NCI-H1417 (cell line): ENCODE measurements at regions not wholly inside any gene's neighbourhood (a gene's known extent, or its start where the extent isn't known, plus 50 kb on each side); places are given as distances from the start of the nearest gene placed in this dataset.
"Not testable (repeated sequence)": the region's sequence is repeated elsewhere in the genome, so short reads cannot be mapped to it uniquely, and the experiment has no call there.

Experiments used
- DNase-seq, 3 experiments: peaks; one replicate each; lab custom pipeline; 2025; lab: John Stamatoyannopoulos, UW

DNA sequence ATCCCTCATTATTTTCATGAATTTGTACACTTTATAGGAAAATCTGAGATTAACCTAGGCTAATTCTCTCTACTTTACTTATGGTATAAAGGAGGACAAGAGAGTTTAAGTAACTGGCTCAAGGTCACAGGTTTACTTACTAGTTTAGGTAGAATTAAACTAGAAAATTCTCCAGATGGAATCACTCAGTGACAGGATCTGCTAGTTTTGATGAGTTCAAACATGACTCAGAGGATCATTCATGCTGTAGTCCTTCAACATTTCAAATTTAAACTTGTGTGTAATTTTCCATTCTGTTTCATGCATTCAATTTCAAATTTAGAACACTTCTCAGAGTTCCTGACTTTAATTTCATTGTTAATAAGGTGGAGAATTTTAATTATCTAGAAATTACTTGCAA lies 485.7 kb upstream of the TUSC1 start:
- no peak for DNase-seq

DNA sequence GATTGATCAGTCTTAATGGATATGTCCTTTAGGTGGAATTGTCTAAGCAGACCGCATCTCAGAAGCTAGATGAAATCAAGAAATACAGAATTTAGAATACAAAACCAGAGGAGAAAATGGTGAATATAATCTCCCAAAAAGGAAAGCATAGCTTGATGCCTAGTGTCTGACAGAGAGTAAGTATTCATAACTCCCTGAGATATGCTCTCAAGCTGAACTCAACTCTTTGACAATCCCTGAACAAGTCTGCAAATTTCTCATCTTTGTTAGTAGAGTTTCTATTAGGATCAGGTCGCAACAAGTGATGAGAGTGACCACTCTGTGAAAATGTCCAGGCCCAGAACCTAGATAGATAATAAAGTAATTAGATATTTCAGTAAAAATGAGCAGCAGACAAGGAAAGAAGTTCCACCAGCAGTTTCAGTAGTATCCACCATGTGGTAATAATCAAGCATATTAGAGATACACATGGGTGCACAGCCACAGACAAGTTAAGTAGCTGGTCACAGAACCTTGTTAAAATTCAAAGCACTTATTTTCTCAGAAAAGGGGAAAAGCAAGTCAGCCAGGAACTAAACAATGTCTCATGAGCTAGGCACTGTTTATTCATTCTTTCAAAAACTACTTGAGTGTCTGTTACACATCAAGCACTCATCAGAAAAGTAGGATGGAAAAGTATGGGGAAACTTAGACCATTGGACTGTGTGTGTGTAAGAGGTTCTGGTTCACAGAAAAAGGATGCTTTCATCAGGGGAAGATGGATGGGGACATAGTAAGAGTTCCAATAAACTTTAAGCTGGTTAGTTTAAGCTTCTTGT lies 481.5 kb upstream of the TUSC1 start:
- DNase-seq: no peak

DNA sequence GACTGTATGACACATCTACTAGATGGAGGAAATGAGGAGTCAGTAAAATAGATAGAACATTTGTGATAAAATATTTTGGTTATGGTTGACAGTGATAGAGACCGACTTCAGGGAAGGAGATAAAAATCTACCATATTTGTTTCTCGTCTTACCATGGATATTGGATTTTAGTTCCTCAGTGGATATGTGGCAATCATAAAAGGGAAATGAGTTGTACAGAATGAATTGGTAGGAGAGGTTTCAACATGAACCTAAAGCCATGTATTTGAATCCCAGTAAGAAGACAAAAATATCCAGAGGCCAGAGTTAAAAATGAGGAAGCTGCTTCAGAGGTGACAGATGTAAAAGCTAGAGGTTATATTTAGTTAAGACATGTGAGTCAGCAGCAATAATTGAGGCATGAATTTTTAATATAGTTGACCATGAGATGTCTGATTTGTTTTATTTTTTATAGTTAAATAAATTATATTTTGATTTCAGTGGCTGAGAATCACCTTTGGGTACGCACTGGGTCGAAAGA lies 480.4 kb upstream of the TUSC1 start:
- DNase-seq: no peak

DNA sequence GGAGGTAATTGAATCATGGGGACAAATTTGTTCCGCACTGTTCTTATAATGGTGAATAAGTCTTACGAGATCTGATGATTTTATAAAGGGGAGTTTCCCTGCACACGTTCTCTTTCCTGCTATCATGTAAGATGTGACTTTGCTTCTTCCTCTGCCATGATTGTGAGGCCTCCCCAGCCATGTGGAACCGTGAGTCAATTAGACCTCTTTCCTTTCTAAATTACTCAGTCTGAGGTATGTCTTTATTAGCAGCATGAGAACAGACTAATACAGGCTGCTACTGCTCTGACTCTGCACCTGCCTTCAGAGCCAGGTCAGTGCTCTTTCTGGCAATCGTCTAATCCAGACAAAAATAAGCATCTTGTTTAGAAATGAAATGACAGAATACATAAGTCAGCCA lies 479.2 kb upstream of the TUSC1 start:
- no peak for DNase-seq

DNA sequence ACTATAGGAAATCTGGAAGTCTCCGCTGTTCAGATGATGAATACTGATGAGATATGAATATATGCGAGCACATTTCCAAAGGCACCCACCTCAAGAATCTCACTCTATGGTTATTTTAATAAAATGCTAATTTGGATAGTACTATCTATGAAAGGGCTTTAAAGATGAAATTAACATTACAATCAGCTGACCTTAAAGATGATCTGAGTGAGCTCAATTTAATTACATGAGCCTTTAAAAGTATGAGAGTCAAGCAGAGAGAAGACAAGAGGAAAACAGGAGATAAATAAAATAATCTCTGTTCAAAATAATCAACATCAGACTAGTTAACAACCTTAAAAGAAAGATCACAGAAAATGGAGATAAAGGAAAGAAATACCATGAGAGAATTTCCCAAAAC lies 474.1 kb upstream of the TUSC1 start:
- no peak for DNase-seq

DNA sequence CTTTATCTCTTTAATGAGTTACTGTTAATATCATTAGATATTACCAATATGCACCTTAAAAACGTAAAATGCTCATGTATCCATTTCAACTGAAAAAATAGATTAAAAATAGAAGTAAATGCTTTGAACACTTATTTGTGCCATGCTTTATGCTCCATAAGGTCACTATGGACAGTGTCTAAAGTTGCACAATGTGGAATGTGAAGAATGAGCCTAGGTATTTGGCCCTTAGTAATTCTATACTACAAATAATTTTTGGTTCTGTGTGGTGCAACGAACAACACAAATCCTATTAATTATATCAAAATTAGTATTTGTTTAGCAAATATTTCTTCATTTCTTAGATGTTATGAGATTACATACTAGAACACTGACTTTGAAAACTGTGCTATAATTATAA lies 469.9 kb upstream of the TUSC1 start:
- DNase-seq: no peak

DNA sequence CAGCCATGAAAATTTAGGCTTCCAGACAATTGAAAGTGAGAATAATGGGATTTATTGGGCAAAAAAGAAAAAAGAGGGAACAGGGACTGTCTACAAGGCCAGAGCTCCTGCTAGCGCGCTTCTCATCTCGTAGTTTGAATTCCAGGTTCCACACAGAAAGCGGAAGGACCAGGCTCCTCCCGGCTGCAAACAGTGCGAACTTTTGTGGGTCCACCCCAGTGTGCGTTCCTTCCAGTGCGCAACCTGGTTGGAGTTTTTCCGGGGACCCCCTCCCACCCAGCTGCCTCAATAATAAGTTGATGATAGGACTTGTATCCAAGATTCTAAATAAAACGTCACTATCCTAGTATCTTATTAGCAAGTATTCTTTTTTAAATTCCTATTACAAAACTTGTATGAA lies 467.7 kb upstream of the TUSC1 start:
- no peak for DNase-seq

DNA sequence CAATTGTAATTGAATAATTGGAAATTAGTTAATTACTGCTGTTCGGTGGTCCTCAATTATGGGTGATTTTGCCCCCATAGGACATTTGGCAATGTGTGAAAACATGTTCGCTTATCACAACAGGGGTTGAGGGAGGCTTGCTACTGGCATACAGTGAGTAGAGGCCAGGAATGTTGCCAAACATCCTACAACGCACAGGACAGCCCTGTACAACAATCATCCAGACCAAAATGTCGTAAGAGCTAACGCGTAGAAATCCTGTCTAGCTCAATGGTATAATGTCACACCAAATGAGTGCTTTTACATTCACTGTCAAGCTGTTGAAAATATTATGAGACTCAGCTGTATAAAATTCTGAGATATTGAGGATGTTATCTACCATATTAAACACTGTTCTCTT lies 464.4 kb upstream of the TUSC1 start:
- DNase-seq: no peak

DNA sequence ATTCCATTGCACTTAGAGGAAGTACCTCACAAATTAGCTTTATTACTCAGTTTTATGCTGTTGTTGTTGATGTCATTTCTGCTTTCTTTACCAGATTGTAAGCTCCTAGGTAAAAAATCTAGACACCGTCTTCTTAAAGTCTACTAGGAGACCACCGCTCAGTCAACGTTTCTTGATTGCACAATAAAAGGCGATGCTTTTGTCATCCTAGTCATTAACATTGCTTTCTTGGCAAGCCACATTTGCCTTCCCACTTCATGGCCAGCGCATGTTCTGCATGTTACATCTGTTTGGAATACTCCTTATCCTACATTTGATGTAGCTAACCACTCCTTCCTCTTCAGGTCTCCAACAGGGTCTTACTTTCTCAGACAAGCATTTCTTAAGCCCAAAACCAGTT lies 464.0 kb upstream of the TUSC1 start:
- no peak for DNase-seq

DNA sequence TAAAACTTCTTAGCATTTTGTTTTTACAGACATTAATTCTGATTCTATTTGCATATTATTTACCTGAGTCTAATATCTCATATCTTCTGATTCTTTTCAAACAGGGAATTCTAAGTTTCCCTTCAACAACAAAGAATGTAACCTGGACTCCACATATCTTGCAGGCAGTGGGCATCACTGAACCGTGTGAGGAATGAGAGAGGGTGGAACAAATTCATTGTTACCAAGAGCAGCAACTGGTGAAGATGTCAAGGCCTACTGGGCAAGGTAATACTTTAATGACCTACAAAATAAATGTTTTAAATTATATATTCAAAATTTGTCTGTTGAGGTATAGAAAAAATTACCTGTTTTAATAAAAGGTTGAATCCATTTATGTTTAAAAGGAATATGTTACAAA lies 455.3 kb upstream of the TUSC1 start:
- no peak for DNase-seq

DNA sequence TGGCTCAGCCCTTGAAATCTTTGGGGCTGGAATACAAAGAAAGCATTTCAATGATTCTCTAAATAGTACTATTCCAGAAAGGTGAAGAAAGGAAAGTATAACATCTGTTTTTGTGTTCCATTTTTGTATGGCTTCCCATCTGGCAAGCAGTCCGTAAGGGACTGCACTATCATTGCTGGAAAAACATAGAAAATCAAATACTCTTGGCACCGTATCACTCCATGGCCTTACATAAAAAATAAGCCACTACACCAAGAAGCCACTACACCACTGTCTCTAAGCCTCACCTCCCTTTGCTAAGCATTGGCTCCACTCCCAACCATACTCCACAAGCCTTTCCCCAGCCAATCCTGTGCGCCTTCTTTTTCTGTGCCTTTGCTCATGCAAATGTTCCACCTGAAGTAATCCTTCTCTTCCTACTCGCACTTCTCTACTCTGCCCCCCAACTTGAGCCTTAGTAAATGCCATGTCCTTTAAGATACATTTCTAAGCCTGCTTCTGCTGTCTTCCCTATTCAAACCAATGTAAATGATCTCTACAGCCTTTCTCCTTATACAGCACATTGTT lies 454.6 kb upstream of the TUSC1 start:
- DNase-seq: no peak

DNA sequence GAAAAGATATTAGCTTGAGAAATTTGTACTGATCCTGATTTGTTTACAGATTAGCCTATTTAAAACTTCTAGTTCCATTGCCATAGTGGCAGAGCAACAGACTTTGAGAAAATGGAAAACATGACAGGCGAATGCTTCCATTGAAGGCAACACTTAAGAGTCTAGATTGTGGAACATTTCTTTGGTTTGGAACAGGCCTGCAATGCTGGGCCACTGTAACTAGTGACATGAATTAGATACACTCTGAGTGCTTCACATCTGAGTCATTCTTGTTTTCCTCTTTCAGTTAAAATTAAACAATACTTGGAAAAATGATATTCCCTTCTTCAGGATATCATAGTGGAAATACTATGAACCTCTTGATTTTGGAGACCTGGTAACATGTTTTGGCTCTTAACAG lies 453.6 kb upstream of the TUSC1 start:
- DNase-seq: no peak

DNA sequence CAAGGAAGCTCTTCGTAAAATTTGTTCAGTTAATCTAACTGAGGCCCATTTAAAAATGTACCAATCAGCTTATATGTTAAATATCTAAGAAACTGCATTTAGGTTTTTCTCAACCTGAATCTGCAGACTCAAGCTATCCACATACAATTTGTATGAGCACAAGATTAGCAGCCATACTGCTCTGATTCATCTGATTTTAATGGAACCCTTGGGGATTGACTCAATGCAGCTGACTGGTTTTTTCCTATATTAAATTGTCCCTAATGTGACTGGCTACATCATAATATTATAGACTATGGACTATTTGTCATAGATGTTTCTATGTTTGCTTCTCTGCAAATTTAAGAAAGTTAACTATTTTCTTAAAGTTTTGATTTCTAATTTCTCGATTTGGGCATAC lies 451.0 kb upstream of the TUSC1 start:
- DNase-seq: no peak

DNA sequence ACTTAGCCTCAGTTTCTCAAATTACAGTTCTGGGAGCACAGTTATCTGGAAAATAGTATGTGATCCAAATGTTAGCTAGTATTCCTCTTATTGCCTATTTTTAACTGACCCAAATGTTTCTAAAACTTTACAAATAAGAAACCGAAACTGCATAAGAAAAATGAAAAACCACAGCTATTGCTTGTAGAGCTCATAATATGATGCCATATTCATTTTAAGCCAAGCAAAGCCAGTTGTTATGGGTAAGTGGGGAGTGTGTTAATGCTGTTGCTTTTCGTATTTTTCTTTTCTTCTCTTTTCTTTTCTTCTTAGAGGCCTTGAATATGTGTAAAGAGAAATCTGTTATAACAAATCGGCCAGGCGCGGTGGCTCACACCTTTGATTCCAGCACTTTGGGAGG lies 447.4 kb upstream of the TUSC1 start:
- no peak for DNase-seq

DNA sequence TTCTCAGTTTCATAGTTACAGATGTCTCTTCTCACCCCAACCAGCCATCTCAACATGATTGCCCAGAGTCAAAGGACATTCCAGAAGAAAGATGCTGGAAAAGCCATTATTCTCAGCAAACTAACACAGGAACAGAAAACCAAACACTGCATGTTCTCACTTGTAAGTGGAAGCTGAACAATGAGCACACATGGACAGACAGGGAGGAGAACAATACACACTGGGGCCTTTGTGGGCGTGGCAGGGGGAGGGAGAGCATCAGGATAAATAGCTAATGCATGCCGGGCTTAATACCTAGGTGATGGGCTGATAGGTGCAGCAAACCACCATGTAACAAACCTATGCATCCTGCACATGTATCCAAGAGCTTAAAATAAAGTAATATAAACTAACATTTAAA lies 437.8 kb upstream of the TUSC1 start:
- DNase-seq: not testable (repeated sequence)

DNA sequence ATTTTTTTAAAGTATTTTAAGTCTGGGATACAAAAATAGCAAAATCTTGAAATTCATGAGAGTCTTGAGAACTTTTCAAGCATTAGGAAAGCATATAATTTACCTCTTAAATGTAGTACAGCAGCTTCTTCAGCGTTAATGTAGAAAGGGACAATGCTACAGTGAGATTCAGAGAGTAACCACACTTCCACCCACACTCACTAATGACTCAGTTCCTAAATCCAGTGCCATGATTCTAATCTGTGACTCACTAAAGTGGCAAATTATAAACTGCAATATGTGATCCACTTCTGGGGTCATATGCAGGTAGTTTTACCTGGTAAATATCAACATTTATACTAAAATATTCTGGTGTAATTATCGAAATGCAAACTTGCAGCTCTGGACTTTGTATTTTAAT lies 434.5 kb upstream of the TUSC1 start:
- no peak for DNase-seq

DNA sequence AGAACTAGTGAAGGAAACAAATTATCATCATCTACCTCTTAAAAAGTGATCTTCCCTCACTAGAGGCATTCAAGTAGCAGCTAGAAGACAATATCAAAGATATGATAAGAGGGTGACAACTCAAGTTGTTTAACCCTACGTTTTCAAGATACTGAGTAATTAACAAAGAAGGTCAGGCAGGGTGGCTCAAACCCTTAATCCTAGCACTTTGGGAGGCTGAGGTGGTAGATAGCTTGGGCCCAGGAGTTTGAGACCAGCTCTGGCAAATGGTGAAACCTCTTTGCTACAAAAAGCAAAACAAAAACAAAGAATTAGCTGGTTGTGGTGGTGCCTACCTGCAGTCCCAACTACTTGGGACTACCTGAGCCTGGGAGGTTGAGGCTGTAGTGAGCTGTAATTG lies 408.2 kb upstream of the TUSC1 start:
- no peak for DNase-seq

DNA sequence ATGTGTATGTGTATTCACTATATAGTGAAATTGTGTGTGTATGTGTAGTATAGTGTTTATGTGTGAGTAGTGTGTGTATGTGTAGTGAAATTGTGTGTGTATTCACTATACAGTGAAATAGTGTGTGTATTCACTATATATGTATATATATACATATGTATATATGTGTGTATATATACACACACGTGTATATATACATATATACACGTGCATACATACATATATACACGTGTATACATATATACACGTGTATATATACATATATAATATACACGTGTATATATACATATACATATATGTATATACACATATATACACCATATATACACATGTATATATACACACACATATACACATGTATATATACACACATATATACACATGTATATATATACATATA lies 403.6 kb upstream of the TUSC1 start:
- DNase-seq: no peak

DNA sequence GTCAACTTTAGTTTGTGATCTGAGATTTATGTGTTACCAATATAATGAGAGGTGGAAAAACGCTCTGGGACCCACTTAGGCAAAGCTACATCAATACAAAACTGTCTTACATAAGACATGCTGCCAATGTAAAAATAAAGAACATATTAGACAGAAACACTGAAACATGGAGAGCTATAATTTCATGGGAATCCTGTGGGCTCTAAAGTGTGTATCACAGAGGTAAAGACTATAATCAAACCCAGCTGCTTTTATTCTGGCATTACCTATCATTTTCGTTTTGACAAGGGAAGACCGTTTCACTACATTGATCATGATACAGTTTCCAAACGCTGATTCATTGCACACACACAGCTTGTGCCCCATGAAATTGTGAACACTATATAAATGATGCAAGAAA lies 400.5 kb upstream of the TUSC1 start:
- no peak for DNase-seq

DNA sequence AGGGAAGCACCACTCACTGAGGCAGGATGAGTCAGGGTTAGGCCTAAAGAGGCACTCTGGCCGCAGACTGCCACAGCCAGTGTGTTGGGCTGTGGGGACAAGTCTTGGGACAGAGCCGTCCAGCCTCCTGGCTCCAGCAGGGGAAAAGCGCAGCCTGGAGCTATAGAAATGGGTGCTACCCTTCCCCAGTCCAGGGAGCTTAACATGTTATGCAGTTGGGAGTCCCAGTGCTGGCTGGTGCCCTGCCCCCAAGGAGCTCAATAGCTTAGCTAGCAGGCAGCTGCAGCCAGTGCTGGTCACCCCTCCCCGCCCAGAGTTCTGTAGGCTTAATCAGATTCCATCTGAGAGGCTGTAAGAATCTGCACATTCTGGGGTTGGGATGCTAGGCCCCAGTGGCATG lies 399.6 kb upstream of the TUSC1 start:
- no peak for DNase-seq

DNA sequence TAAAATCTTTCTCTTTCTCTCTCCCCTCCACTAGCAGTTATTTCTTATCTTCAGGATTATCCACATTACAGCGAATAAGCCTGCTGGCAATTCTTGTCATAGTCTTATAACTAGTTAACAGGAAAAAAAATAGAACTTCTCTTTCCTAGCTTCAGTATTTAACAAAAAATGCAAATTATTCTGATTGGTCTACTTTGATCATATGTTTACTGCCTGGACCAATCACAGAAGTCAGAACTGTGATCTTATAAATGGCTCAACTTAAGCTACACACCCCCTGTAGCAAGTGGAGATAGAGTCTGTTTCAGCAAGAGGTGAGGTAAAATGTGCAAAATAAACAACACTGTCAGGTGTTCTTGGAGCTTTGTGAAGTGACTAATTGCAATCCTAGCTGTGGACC lies 389.4 kb upstream of the TUSC1 start:
- no peak for DNase-seq

DNA sequence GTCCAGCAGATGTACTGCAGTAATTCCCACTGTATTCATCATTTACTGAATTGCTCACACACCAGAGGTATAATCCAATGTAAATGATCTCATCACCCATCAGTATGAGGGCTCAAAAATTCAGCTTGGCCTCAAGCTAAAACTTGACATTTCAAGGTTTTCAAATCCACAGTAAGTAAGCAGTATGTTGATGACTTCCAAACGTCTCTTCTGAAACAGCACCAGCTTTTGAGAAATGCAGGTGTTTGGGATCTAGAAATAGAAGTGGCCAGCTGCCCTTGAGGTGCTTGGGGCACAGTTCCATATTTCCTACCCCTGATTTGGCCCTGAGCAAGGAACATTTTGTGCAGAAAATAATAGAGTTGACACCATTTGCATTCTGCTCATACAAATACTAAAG lies 388.0 kb upstream of the TUSC1 start:
- DNase-seq: no peak

DNA sequence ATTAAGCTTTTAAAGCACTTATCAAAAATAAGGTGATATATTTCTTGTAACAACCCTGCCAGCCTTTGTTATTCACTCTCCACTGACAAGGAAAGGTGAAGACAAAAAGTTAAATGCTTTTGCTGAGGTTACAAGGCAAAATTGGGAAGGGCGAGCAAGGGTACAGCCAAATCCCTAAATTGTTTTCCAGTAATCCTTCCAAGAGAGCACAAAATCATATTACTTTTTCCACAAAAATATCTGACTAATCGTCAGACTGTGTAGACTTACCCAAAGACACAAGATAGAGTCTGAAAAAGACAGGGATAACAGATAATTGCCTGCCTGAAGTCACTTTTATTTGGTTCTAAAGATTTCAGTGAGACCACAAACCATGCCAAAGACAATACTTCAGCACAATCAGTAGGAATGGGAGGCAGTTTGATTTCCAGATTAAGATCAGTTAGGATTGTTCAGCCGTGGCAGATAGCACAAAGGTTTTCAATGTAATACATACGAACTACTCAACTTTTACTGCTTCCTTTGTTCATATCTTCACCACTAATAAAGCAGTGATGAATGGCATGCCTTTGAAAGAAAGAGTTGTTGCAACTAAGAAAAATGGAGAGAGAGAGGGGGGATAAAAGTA lies 383.8 kb upstream of the TUSC1 start:
- no peak for DNase-seq
